Kidney epithelial cell (primary cell): ENCODE measurements at regions not wholly inside any gene's neighbourhood (a gene's known extent, or its start where the extent isn't known, plus 50 kb on each side); places are given as distances from the start of the nearest gene placed in this dataset.

Source experiments
- DNase-seq: peaks from one replicate; pipeline ENCODE4 v3.0.0-alpha.2; 2010; ENCODE audit warnings: low read depth
- H3K27me3 ChIP-seq: 2 replicates; pipeline ENCODE4 v1.6.0; 2011; ENCODE audit warnings: low read length; ENCODE audit not compliant: control insufficient read depth, insufficient read depth
- H3K36me3 ChIP-seq: 2 replicates; pipeline ENCODE4 v1.5.1; 2011; ENCODE audit warnings: low read length; ENCODE audit not compliant: control insufficient read depth, insufficient read depth
- H3K4me3 ChIP-seq: 2 replicates; pipeline ENCODE4 v1.5.1; 2011; ENCODE audit warnings: low read depth, mild to moderate bottlenecking, control low read depth, low read length
- CTCF ChIP-seq: IDR thresholded peaks from 2 replicates; pipeline ENCODE4 v1.5.1; 2011; ENCODE audit warnings: mild to moderate bottlenecking, moderate library complexity, low read length, control low read depth, inconsistent platforms; ENCODE audit not compliant: insufficient read depth, poor library complexity, severe bottlenecking

GRCh38 chr14:73800970-73801515, 50.6 kb upstream of the PTGR2 start:
- Histone ChIP-seq H3K4me3 (no peak overlapping the region), H3K27me3 (no peaks in the 10 kb centered on the region), H3K36me3 (no peaks in the 10 kb centered on the region)
- DNase-seq: no peak
- TF ChIP-seq CTCF: no peak

- no peaks in the 10 kb centered on the region for H3K36me3 ChIP-seq
- H3K4me3 ChIP-seq: no peak overlapping the region
- no peak for DNase-seq
- H3K27me3 ChIP-seq: no peaks in the 10 kb centered on the region
- TF ChIP-seq CTCF: no peak
Observed at GRCh38 chr14:73797543-73798265, 53.9 kb upstream of the PTGR2 start.

- no peaks in the 10 kb centered on the region for H3K27me3 ChIP-seq
- no peak for DNase-seq
- TF ChIP-seq CTCF: no peak
Observed at GRCh38 chr14:73796893-73797542, 54.6 kb upstream of the PTGR2 start.

GRCh38 chr14:73796415-73796814, 55.2 kb upstream of the PTGR2 start:
- no peak for TF ChIP-seq CTCF
- Histone ChIP-seq H3K4me3 (no peak overlapping the region), H3K27me3 (no peaks in the 10 kb centered on the region), H3K36me3 (no peaks in the 10 kb centered on the region)
- DNase-seq: no peak

More at GRCh38 chr14:73796893-73797542, 54.6 kb upstream of the PTGR2 start:
- no peaks in the 10 kb centered on the region for H3K36me3 ChIP-seq
- no peak overlapping the region for H3K4me3 ChIP-seq

GRCh38 chr14:73795974-73796373, 55.7 kb upstream of the PTGR2 start:
- no peaks in the 10 kb centered on the region for H3K36me3 ChIP-seq
- DNase-seq: peak; percentile 73
- H3K27me3 ChIP-seq: no peaks in the 10 kb centered on the region
- no peak overlapping the region for H3K4me3 ChIP-seq
- TF ChIP-seq CTCF: no peak
